ENCODE measurements at regions not wholly inside any gene's neighbourhood (a gene's known extent, or its start where the extent isn't known, plus 50 kb on each side); places are given as distances from the start of the nearest gene placed in this dataset.
A peak's percentile ranks its signal among the peaks of the same experiment; 100 is the strongest.
"Not testable (repeated sequence)": the region's sequence is repeated elsewhere in the genome, so short reads cannot be mapped to it uniquely, and the experiment has no call there.

GRCh38 chr1:242912855-242913254 is 342.2 kb downstream of the CEP170 start:
- DNase-seq (ENCODE audit: low read depth) = not testable (repeated sequence)

GRCh38 chr1:242900558-242900957 is 354.5 kb downstream of the CEP170 start:
- DNase-seq (ENCODE audit: low read depth) = not testable (repeated sequence)

- DNase-seq (ENCODE audit: low read depth) = peak; percentile 3
Measured at GRCh38 chr1:242890192-242890741, 364.8 kb downstream of the CEP170 start.

GRCh38 chr1:242886137-242886536 is 361.6 kb upstream of the PLD5 start:
- DNase-seq (ENCODE audit: low read depth) = no peak

GRCh38 chr1:242880022-242880421 is 355.5 kb upstream of the PLD5 start:
- DNase-seq (ENCODE audit: low read depth) = not testable (repeated sequence)

- DNase-seq (ENCODE audit: low read depth) = no peak
Measured at GRCh38 chr1:242877743-242878142, 353.2 kb upstream of the PLD5 start.

GRCh38 chr1:242877229-242877628 is 352.7 kb upstream of the PLD5 start:
- no peak for DNase-seq (ENCODE audit: low read depth)

- DNase-seq (ENCODE audit: low read depth) = no peak
Measured at GRCh38 chr1:242876030-242876429, 351.5 kb upstream of the PLD5 start.

- no peak for DNase-seq (ENCODE audit: low read depth)
Measured at GRCh38 chr1:242873661-242874060, 349.2 kb upstream of the PLD5 start.

- DNase-seq (ENCODE audit: low read depth) = no peak
Measured at GRCh38 chr1:242872521-242872920, 348.0 kb upstream of the PLD5 start.

GRCh38 chr1:242871471-242872030 is 347.1 kb upstream of the PLD5 start:
- no peak for DNase-seq (ENCODE audit: low read depth)

GRCh38 chr1:242870966-242871365 is 346.5 kb upstream of the PLD5 start:
- no peak for DNase-seq (ENCODE audit: low read depth)

GRCh38 chr1:242856289-242856688 is 331.8 kb upstream of the PLD5 start:
- no peak for DNase-seq (ENCODE audit: low read depth)

GRCh38 chr1:242854466-242854865 is 330.0 kb upstream of the PLD5 start:
- no peak for DNase-seq (ENCODE audit: low read depth)

- DNase-seq (ENCODE audit: low read depth) = peak; percentile 5
Measured at GRCh38 chr1:242847390-242847993, 323.0 kb upstream of the PLD5 start.

- DNase-seq (ENCODE audit: low read depth) = no peak
Measured at GRCh38 chr1:242842094-242842493, 317.6 kb upstream of the PLD5 start.

- DNase-seq (ENCODE audit: low read depth) = no peak
Measured at GRCh38 chr1:242839101-242839500, 314.6 kb upstream of the PLD5 start.

GRCh38 chr1:242836423-242836822 is 311.9 kb upstream of the PLD5 start:
- no peak for DNase-seq (ENCODE audit: low read depth)

- DNase-seq (ENCODE audit: low read depth) = no peak
Measured at GRCh38 chr1:242828828-242829227, 304.3 kb upstream of the PLD5 start.

GRCh38 chr1:242828199-242828598 is 303.7 kb upstream of the PLD5 start:
- DNase-seq (ENCODE audit: low read depth) = no peak

GRCh38 chr1:242827538-242827937 is 303.0 kb upstream of the PLD5 start:
- no peak for DNase-seq (ENCODE audit: low read depth)

GRCh38 chr1:242826701-242827336 is 302.3 kb upstream of the PLD5 start:
- DNase-seq (ENCODE audit: low read depth) = no peak

GRCh38 chr1:242824435-242824834 is 299.9 kb upstream of the PLD5 start:
- DNase-seq (ENCODE audit: low read depth) = peak; percentile 26

Data from iris pigment epithelial cell (primary cell).